GM19351 (cell line): ENCODE measurements at regions not wholly inside any gene's neighbourhood (a gene's known extent, or its start where the extent isn't known, plus 50 kb on each side); places are given as distances from the start of the nearest gene placed in this dataset.

Experiments
- ATAC-seq: cut with Tn5 transposase; IDR thresholded peaks from one replicate; pipeline ENCODE4 v1.9.1; 2021; ENCODE audit warnings: mild to moderate bottlenecking, moderate library complexity; ENCODE audit not compliant: unreplicated experiment

- no peak for ATAC-seq
Measured at GRCh38 chr18:28607991-28608390, 431.1 kb upstream of the CDH2 start.

- ATAC-seq = no peak
Measured at GRCh38 chr18:28606686-28607085, 429.8 kb upstream of the CDH2 start.

GRCh38 chr18:28602391-28602790, 425.5 kb upstream of the CDH2 start:
- ATAC-seq = no peak

DNA sequence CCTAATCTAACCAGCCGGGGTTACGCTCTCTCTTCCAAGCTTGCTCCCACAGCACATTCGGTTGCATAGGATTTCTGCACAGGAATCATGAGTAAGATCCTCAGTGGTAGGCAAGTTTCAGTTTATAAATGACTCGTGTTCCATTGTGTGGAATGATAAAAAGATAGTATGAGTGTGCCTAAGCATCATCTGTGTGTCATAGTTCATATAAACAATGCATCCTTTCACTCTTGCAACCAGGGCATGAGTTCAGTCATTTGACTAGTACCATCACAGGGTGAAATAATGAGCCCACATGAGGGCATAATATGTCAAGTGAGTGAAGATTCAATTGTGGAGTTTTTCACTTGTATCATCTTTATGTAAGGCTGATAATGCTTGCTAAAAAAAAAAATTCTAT, 417.1 kb upstream of the CDH2 start:
- ATAC-seq = no peak

DNA sequence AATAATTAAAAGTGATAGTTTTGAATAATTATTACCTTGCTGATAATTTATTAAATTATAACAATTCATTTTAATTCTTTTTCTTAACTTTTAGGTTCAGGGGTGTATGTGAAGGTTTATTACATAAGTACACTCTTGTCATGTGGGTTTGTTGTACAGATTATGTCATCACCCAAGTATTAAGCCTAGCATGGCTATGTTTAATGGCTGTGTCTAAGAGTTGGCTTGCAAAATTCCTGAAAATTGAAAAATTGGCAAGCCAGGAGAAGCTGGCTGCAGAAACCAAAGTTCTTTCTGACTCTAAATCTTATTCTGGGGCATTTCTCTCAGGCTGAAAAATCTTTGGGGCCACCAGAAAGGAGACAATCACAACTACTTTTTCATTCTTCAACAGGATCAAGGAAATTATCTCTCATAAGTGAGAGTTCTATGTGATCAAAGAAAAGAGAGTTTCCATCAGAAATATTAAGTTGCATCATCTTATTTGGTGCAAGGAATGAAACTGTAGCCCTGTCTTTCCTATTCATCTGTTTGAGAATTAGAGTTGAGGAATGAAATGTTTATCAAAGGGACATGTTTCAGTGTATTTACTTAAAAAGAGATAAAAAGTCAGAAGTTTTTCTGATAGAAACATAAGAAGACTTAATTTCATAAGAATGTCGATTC, 412.1 kb upstream of the CDH2 start:
- ATAC-seq = no peak

DNA sequence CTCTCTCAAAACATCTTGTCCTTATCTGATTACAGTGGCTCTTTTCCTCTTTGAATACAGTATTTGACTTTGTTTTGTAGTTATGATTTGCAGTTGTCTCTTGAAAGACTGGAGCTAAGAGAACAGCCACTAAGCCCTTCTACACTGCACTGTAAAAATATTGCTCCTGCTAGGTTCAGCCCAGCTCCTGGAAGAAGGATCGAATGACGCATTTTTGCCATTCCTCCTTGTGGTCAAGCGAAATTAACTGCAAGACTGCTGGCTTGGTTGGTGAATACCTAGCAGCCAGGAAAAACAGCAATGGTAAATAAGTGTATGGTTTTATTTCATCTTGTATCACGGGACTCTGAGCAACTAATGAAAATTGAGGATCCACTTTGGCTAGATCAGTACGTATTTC, 407.8 kb upstream of the CDH2 start:
- ATAC-seq = no peak

- ATAC-seq = no peak
Measured at GRCh38 chr18:28582724-28583123, 405.8 kb upstream of the CDH2 start.

GRCh38 chr18:28581521-28582071, 404.7 kb upstream of the CDH2 start:
- ATAC-seq = no peak

DNA sequence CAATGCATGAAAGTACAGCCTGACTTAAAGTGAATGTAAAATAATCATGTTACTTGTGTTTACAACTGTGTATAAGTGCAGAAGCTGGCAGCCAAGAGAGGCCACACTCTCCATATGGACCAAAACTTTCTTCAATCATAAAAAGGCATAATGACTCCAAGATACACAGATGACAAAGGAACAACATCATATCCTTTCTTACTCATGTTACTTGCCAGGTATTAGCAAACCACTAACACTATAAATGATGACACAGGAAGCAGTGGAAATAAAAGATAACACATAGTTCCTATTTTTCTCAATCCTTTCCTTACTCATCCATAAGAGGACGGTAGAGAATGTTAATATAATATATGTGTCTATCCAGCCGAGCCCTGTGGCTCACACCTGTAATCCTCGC, 400.0 kb upstream of the CDH2 start:
- no peak for ATAC-seq

DNA sequence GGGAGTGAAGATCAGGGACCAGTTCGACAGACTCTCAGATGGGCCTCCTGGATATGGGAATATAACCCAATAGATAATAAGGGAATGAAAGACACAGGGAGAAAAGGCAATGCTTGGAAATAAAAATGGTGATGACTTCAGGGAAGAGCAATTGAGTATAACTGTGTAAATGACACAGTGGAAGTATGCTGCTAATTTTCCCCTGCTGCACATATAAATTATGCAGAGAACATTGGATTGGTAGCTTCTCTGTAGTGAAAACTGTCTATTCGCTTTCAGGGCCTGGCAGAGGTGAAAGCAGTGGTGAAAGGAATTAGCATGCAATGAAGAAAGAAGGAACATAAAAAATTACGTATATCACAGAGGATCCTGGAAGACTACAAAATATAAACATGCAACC, 398.2 kb upstream of the CDH2 start:
- ATAC-seq = no peak

- ATAC-seq = no peak
Measured at GRCh38 chr18:28574175-28574574, 397.2 kb upstream of the CDH2 start.

- ATAC-seq = no peak
Measured at GRCh38 chr18:28571929-28572328, 395.0 kb upstream of the CDH2 start.

DNA sequence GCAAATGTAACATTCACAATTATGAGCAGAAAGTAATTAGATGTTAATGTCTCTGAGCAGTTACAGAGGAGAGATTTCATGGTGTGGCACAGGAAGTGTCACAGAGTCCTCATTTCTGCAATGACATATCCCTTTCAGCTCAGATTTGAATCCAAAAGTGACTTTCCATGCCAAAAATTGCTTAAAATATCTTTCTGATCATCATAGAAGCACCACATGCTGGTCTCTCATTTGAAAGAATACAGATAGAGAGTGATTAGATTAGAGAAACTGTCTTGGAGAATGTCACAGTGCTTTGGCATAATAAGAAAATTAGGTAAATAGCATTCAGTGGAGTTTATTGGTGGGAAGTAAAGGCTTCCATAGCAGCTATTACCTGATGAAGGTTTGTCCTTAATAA, 383.4 kb upstream of the CDH2 start:
- ATAC-seq = no peak

- ATAC-seq = no peak
Measured at GRCh38 chr18:28559511-28559910, 382.6 kb upstream of the CDH2 start.

- no peak for ATAC-seq
Measured at GRCh38 chr18:28541934-28542333, 365.0 kb upstream of the CDH2 start.

DNA sequence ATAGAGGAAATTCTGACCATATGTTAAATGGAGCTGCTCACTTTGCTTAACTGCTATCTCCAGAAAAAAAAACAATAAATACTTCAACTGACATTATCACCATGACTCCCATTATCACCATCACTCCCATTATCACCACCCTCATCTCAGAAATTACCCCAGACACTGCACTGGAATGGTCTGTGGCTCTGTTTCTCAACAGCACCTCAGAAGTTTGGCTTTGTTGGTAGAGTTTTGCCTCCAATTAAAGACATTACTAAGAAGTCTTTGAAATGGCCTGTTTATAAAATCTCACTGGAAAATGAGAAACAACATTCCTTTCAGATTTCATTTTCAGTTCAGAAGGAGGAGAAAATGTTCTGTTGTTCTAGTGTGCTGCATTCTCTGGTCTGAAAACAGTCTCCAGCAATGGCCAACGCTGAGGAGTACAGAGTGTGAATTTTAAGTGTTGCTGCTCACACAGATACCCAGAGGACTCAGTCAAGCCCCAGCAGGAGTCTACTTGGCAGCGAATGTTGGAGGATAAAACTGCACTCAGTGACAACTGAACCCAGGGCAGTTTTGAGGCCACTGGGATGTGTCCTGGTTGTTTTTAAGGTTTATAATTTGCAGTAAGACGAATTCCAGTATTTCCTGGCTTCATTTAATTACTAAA, 364.5 kb upstream of the CDH2 start:
- no peak for ATAC-seq

DNA sequence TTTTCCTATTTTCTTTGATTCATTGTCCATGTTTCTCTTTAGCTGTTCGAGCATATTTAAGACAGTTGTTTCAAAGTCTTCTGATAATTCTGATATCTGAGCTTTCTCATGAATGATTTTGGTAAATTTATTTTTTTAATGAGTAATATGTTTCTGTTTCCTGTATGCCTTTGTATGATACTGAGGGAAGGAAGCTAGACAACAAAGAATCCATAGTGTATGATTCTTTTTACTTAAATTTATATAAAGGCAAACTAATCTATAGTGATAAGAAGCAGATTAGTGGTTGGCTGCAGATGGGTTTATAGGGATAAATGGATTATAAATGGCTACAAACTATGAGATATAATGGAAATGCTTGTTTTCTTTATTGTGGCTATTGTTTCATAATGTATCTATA, 352.7 kb upstream of the CDH2 start:
- ATAC-seq = no peak

GRCh38 chr18:28526196-28526595, 349.3 kb upstream of the CDH2 start:
- no peak for ATAC-seq

GRCh38 chr18:28523758-28524475, 347.0 kb upstream of the CDH2 start:
- no peak for ATAC-seq

- no peak for ATAC-seq
Measured at GRCh38 chr18:28522236-28522635, 345.3 kb upstream of the CDH2 start.

GRCh38 chr18:28519997-28520396, 343.1 kb upstream of the CDH2 start:
- ATAC-seq = no peak

- ATAC-seq = no peak
Measured at GRCh38 chr18:28514699-28515098, 337.8 kb upstream of the CDH2 start.
